Lower leg skin (tissue), 4 donors: ENCODE measurements at regions not wholly inside any gene's neighbourhood (a gene's known extent, or its start where the extent isn't known, plus 50 kb on each side); places are given as distances from the start of the nearest gene placed in this dataset.

ENCODE experiments used
- DNase-seq, 2 donors: peaks; one replicate each; pipeline ENCODE4 v3.0.0-alpha.2; 2019; ENCODE audit warnings: low spot score in 2 of 2
- H3K4me3 ChIP-seq: fragments of 200-600 bp; sonication (generic); 2 replicates; pipeline ENCODE4 v1.5.1; 2017; ENCODE audit warnings: mild to moderate bottlenecking, low read depth; ENCODE audit not compliant: poor library complexity, severe bottlenecking
- CTCF ChIP-seq, 3 donors: fragments of 450-650 bp; IDR thresholded peaks; one replicate each; pipeline ENCODE4 v1.5.1; 2016; ENCODE audit warnings: antibody characterized with exemption in 3 of 3, mild to moderate bottlenecking in 3 of 3, moderate library complexity in 2 of 3
- POLR2A ChIP-seq, 2 donors: fragments of 450-650 bp; IDR thresholded peaks; one replicate each; pipeline ENCODE4 v1.6.1; 2016 to 2017; ENCODE audit warnings: antibody characterized with exemption in 2 of 2, mild to moderate bottlenecking in 1 of 2, moderate library complexity in 1 of 2
- WGBS, 2 donors: methylation state at CpG; one replicate each; pipeline ENCODE4 v1.1.5; 2018; 5-methylcytosine and 5-hydroxymethylcytosine counted together
- intact Hi-C: fragments of 100-400 bp; cut with DNase I; formaldehyde crosslinking; loops from one replicate; pipeline ENCODE4 v1.15.0; 2023; ENCODE audit warnings: low total_unique reads

GRCh38 chr14:38723959-38724358 lies 379.1 kb downstream of the SEC23A start:
- H3K4me3 ChIP-seq = no peak overlapping the region
- WGBS, 2 donors = 26 to 45% methylated on average over 5 of the region's 5 CpGs
- DNase-seq = no peak
- TF ChIP-seq POLR2A (IDR thresholded peaks at IDR 0.05) (no peak), CTCF (IDR thresholded peaks at IDR 0.05) (no peak)
- intact Hi-C loops = loop anchor here (10.0 kb wide), 2 partner anchors 141 to 291 kb away; no protein-coding TSS in a partner anchor

DNA sequence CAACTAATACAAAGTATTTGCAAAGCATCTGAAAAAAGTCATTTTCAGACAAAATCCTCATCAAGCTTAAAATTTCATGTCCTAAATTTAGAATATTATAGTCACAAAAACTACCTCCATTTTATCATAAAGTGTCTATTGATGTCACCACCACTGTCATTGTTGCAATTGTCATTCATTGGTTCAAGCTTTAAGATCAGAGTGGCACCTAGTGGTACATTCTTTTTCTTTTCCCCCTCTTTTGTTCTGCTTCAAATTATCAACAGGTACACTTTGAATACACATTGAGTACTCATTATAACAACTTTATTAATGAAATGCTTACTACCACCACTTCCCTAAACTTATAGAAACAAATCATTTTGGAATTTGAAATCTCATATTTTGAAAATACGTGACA lies 379.8 kb downstream of the SEC23A start:
- no peak for DNase-seq
- intact Hi-C loops = loop anchor here (10.0 kb wide), 2 partner anchors 142 to 292 kb away; no protein-coding TSS in a partner anchor
- no peak for TF ChIP-seq CTCF (IDR thresholded peaks at IDR 0.05)
- TF ChIP-seq POLR2A (IDR thresholded peaks at IDR 0.05) = no peak
- H3K4me3 ChIP-seq = no peak overlapping the region
- WGBS, 2 donors = 95 to 98% methylated on average over 1 of the region's 1 CpG

DNA sequence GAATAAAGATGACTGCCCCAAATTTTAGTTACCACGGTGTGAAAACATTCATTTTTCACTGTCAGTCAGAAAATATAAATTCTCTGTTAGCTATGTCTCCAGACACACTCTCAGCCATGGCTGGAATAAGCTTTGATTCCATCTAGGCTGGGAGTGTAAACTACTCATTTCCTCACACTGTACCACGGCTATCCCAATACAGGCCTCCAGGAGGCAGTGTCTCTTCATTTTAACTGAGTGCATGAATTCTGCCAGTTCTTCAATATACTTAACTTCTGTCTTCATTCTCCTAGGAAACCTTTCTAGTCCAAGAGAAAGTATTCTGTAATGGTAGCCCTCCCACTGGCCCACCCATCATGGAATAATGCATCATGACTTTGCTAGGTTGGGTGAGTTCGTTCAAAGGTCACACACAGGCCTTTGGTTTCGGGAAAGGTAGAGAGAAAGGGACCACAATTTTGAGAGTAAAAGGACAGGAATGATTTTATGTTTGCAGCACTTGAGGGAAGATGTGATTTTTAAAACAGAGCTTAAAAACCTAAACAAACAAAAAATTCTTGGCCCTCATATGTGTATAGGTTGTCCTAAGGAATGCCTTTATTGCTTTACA lies 381.1 kb downstream of the SEC23A start:
- intact Hi-C loops = loop anchor here (10.0 kb wide), 2 partner anchors 143 to 293 kb away; no protein-coding TSS in a partner anchor
- peak in 1 of 2 donors; percentile 51 for DNase-seq
- WGBS, 2 donors = 68 to 74% methylated on average over 4 of the region's 4 CpGs
- TF ChIP-seq POLR2A (IDR thresholded peaks at IDR 0.05) = no peak
- TF ChIP-seq CTCF (IDR thresholded peaks at IDR 0.05) = peak in 1 of 3 donors; percentile 56
- no peak overlapping the region for H3K4me3 ChIP-seq

GRCh38 chr14:38718519-38718918 lies 384.5 kb downstream of the SEC23A start:
- DNase-seq = no peak
- TF ChIP-seq CTCF (IDR thresholded peaks at IDR 0.05) = no peak
- no peak for TF ChIP-seq POLR2A (IDR thresholded peaks at IDR 0.05)
- intact Hi-C loops = no loop called here
- WGBS, 2 donors = 26 to 55% methylated on average over 2 of the region's 2 CpGs
- no peak overlapping the region for H3K4me3 ChIP-seq

DNA sequence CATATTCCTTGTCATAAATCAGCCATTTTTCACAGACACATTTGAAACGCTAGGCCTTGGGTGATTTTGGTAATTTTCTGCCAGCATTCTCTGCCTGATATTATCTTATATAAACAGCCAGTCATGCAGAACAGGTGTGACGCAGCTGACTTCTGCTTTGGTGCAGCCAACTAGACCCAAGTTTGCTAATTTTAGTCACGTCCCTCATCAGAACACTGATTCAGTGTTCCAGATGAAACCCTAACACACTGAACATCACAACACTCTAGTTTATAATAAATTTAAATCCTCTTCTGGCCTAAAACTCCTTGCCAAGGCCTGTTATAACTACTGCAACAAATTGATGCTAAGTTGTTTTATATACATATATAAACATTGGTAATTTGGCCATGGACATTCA lies 386.1 kb downstream of the SEC23A start:
- 48 to 51% methylated on average over 3 of the region's 3 CpGs for WGBS, 2 donors
- no peak overlapping the region for H3K4me3 ChIP-seq
- intact Hi-C loops = no loop called here
- DNase-seq = no peak
- TF ChIP-seq CTCF (IDR thresholded peaks at IDR 0.05) = no peak
- no peak for TF ChIP-seq POLR2A (IDR thresholded peaks at IDR 0.05)

DNA sequence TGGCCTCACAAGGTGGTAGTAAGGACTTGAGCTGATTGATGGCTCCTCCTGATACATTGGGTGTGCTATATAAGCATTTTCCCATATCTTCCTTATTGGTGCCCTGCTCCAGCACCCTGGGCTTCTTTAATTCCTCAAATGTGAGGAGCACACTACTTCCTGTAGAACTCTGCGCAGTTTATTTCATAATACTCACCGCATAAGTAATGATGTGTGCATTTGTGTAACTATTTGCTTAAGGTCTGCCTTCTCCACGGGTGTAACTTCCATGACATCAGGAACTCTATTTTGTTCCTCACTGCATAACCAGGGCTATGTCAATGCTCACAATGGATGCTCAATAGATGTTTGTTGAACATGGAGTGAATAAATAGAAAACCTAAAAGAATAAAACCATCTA lies 392.2 kb downstream of the SEC23A start:
- DNase-seq = no peak
- no peak overlapping the region for H3K4me3 ChIP-seq
- intact Hi-C loops = no loop called here
- TF ChIP-seq CTCF (IDR thresholded peaks at IDR 0.05) (no peak), POLR2A (IDR thresholded peaks at IDR 0.05) (no peak)
- whole genome bisulfite sequencing, 2 donors = 47 to 74% methylated on average over 3 of the region's 3 CpGs
